Eye (tissue), 1 donor: ENCODE measurements at regions not wholly inside any gene's neighbourhood (a gene's known extent, or its start where the extent isn't known, plus 50 kb on each side); places are given as distances from the start of the nearest gene placed in this dataset.
"Not testable (repeated sequence)": the region's sequence is repeated elsewhere in the genome, so short reads cannot be mapped to it uniquely, and the experiment has no call there.

ENCODE experiments used
- DNase-seq: peaks from one replicate; pipeline ENCODE4 v3.0.0-alpha.2; 2015

DNA sequence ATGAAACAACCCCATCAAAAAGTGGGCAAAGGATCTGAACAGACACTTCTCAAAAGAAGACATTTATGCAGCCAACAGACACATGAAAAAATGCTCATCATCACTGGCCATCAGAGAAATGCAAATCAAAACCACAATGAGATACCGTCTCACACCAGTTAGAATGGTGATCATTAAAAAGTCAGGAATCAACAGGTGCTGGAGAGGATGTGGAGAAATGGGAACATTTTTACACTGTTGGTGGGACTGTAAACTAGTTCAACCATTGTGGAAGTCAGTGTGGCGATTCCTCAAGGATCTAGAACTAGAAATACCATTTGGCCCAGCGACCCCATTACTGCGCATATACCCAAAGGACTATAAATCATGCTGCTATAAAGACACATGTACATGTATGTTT, 179.1 kb downstream of the LRRC70 start:
- not testable (repeated sequence) for DNase-seq

DNA sequence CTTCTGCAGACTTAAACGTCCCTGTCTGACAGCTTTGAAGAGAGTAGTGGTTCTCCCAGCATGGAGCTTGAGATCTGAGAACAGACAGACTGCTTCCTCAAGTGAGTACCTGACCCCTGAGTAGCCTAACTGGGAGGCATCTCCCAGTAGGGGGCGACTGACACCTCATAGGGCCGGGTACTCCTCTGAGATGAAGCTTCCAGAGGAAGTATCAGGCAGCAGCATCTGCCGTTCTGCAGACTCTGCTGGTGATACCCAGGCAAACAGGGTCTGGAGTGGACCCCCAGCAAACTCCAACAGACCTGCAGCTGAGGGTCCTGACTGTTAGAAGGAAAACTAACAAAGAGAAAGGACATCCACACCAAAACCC, 174.4 kb downstream of the LRRC70 start:
- DNase-seq, result not testable (repeated sequence)

- DNase-seq, result not testable (repeated sequence)
Measured at GRCh38 chr5:62752056-62752997, 173.7 kb downstream of the LRRC70 start.

- DNase-seq, result no peak
Measured at GRCh38 chr5:62742207-62742606, 163.6 kb downstream of the LRRC70 start.

DNA sequence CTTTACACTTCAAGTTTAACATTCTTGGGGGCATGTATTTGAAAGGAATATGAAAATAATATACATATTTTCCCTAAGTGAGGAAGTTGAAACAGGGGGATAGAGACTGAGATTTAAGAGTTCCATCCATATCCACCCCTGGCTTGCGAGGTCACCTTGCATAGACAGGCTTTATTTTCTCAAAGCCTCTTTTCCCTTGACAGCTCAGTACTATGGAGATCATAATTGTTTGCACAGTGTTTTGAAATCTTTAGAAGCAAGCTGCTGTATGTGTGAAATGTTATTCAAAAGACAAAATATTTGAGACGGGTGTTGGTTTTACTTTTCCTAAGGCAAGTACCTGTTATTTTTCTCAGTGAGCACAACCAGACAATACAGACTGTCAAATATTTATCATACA, 163.1 kb downstream of the LRRC70 start:
- DNase-seq, result no peak

DNA sequence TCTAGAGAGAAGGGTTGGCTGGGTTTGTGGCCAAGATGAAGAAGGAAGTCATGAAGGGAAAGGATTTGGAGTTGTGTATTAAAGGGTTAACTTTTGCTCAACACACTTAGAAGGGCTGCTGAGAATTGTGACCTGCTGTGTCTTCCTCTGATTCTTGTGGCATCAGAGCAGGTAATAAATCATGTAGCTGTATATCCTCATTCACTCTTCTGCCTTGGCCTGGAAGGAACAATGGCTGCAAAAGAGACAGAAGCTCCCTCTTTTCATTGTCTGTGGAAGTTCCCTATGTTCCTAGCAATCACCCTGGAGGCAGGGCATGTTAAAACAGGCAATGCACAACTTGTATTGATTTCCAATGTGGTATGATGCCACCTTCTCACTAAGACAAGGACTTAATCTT, 159.1 kb downstream of the LRRC70 start:
- DNase-seq, result no peak

DNA sequence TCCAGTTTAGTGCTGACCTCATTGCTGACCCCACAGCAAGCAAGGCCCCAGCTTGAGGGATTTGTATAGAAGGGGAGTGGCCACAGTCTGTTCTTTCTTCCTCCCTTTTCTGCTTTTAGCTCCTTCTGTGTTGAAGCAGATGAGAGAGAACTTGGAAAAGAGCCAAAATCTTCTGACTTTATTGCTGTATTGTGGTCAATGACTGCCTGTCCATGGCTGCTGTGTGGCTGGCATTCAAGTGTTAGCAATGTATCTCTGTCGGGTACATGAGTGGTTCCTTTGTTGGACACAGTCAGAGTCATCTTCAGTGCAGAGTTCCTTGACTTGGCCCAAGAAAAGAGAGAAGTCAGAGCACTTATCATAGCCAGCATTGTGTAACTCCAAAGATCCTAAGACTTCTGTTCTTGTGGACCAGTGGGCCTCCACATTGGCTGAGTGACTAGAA, 154.1 kb downstream of the LRRC70 start:
- DNase-seq, result no peak

DNA sequence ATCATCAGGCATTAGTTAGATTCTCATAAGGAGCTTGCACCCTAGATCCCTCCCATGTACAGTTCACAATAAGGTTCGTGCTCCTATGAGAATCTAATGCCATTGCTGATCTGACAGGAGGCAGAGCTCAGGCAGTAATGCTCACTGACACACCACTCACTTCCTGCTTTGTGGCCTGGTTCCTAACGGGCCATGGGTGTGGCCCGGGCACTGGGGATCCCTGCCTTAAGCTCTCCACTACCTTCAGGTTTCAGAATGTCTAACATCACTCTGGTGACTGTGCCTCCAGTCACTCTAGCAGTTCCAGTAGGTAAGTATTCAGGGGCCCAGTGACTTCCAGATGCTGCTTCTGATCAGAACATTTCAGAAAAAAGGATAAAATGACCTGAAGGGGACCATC, 152.4 kb downstream of the LRRC70 start:
- DNase-seq, result no peak

GRCh38 chr5:62729675-62730074, 151.1 kb downstream of the LRRC70 start:
- DNase-seq, result no peak

DNA sequence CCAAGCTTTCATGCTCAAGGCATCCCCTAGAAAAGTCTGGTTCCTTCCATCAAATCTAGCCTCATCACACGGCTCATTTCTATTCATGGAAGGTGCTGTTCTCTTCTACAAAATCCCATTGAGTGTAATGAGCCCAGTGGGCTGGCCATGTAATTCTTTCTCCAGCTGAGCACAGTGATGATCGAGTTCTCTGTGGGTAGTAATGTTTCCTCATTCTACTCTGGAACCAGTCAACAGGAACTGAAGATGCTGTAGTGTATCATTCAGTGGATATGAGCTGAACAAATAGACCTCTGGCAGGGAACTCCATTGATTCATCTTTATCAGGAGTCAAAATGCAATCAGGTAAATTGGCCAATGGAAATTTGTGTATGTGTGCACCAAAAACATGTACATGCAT, 149.2 kb downstream of the LRRC70 start:
- no peak for DNase-seq

GRCh38 chr5:62727184-62727583, 148.6 kb downstream of the LRRC70 start:
- DNase-seq, result no peak

GRCh38 chr5:62722360-62722759, 143.7 kb downstream of the LRRC70 start:
- DNase-seq, result no peak

GRCh38 chr5:62720031-62720441, 141.4 kb downstream of the LRRC70 start:
- peak; percentile 64 for DNase-seq

- peak; percentile 24 for DNase-seq
Measured at GRCh38 chr5:62719061-62719720, 140.6 kb downstream of the LRRC70 start.

DNA sequence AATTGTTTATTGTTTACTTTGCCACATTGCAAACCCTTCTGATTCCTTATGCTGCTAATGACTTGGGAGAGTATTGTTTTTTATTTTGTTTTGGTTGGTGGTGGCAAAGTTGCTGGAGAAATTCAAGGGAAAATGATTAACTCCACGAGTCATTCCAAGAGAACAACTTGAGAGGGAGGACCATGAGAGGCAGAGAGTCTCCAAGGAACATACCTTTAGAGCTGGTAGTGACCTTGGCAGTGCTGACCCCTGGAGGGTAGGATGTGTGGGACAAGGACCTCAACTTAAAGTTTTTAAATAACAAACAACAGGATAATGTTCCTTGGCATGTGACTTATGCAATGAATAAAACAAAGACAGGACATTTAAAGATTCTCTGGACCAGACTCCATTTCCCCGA, 139.7 kb downstream of the LRRC70 start:
- no peak for DNase-seq

GRCh38 chr5:62717301-62717933, 138.8 kb downstream of the LRRC70 start:
- peak; percentile 38 for DNase-seq

GRCh38 chr5:62714296-62714695, 135.7 kb downstream of the LRRC70 start:
- no peak for DNase-seq

DNA sequence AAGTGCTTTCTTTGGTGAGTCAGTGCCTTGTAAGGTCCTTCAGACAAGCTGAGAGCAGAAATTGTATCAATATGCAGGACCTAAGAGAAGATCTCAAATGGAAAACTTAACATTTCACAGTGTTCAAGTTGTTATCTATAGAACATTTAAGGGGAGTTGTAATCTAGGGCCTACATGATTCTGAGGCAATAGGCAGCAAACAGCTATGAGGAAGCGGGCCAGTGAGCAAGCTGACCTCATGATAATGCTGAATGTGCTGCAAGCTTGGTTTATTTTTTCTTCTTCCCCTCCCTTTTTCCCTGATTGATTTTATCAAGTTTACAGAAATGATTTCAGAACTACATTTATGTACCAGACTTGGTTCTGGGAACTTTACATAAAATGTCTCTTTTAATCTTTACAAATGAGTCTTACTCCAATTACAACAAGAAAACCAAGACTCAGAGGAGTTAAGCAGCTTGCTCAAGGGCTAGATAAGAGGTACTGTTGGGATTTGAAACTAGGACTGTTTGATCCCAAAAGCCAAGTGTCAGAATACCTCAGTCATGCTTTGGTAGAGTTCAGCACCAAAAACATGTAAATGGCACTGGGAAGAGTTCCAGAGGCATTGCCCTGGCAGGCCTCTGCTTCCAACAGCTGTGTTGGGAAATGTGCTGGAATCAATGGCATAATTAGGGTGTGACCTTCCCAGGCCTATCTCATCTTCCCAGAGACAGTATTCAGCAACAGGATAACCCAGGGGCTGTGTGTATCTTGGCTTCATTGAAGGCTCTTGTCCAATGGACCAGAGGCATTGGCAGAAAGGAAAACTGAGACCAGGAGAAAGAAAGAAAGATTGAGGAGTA, 130.1 kb downstream of the LRRC70 start:
- DNase-seq, result no peak

DNA sequence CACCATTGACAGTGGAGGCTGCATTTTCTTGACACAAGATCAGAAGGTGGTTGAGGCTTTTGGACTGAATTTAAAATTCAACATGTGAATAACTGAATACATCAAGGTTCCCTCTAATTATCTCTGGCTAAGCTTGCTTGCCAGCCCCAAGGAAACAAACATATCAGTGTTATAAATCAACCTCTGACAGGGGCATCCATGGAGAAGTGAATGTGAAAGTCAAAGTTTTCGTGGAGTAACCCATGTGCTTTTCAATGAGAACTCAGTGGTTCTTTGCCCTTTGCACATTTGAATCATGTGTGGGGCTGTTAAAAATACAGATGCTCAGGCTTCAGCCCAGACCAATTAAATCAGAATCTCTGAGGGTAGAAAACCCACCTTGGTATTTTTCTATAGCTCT, 128.9 kb downstream of the LRRC70 start:
- no peak for DNase-seq

GRCh38 chr5:62707131-62707530, 128.5 kb downstream of the LRRC70 start:
- DNase-seq, result no peak

- DNase-seq, result no peak
Measured at GRCh38 chr5:62705022-62705421, 126.4 kb downstream of the LRRC70 start.

- no peak for DNase-seq
Measured at GRCh38 chr5:62702126-62702525, 123.5 kb downstream of the LRRC70 start.

GRCh38 chr5:62701036-62701435, 122.4 kb downstream of the LRRC70 start:
- no peak for DNase-seq
